SH-SY5Y (cell line): ENCODE measurements at regions not wholly inside any gene's neighbourhood (a gene's known extent, or its start where the extent isn't known, plus 50 kb on each side); places are given as distances from the start of the nearest gene placed in this dataset.

Experiments
- GATA2 ChIP-seq: IDR thresholded peaks from 2 replicates; pipeline ENCODE4 v1.6.1; 2011; ENCODE audit warnings: mild to moderate bottlenecking, low read depth, low read length
- GATA3 ChIP-seq: IDR thresholded peaks from 2 replicates; pipeline ENCODE4 v1.6.1; 2011; ENCODE audit warnings: low read depth, mild to moderate bottlenecking, low read length, moderate library complexity

- TF ChIP-seq GATA2, result no peak
- no peak for TF ChIP-seq GATA3
These were observed 298.2 kb downstream of the EIPR1 start for GRCh38 chr2:3079466-3079865.
